HL-60 (cell line): ENCODE measurements at regions not wholly inside any gene's neighbourhood (a gene's known extent, or its start where the extent isn't known, plus 50 kb on each side); places are given as distances from the start of the nearest gene placed in this dataset.

Source experiments
- GABPA ChIP-seq: IDR thresholded peaks from 2 replicates; pipeline ENCODE4 v1.6.1; 2012; ENCODE audit warnings: low read depth
- POLR2AphosphoS5 ChIP-seq: IDR thresholded peaks from 2 replicates; pipeline ENCODE4 v1.6.1; 2012; ENCODE audit warnings: low read depth
- REST ChIP-seq: IDR thresholded peaks from 2 replicates; pipeline ENCODE4 v1.6.1; 2012; ENCODE audit warnings: low read depth; ENCODE audit not compliant: insufficient replicate concordance
- TF ChIP-seq, protein P1 (sequence below): IDR thresholded peaks from one replicate; pipeline ENCODE4 v1.5.1; 2011; ENCODE audit warnings: low read length, control low read depth, inconsistent platforms; ENCODE audit not compliant: insufficient read depth

GRCh38 chr2:163799807-163800206, 64.0 kb upstream of the FIGN start:
- TF ChIP-seq GABPA (no peak), POLR2AphosphoS5 (no peak), REST (no peak)
- TF ChIP-seq, protein P1, sequence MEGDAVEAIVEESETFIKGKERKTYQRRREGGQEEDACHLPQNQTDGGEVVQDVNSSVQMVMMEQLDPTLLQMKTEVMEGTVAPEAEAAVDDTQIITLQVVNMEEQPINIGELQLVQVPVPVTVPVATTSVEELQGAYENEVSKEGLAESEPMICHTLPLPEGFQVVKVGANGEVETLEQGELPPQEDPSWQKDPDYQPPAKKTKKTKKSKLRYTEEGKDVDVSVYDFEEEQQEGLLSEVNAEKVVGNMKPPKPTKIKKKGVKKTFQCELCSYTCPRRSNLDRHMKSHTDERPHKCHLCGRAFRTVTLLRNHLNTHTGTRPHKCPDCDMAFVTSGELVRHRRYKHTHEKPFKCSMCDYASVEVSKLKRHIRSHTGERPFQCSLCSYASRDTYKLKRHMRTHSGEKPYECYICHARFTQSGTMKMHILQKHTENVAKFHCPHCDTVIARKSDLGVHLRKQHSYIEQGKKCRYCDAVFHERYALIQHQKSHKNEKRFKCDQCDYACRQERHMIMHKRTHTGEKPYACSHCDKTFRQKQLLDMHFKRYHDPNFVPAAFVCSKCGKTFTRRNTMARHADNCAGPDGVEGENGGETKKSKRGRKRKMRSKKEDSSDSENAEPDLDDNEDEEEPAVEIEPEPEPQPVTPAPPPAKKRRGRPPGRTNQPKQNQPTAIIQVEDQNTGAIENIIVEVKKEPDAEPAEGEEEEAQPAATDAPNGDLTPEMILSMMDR: no peak
